ENCODE measurements at regions not wholly inside any gene's neighbourhood (a gene's known extent, or its start where the extent isn't known, plus 50 kb on each side); places are given as distances from the start of the nearest gene placed in this dataset.

DNA sequence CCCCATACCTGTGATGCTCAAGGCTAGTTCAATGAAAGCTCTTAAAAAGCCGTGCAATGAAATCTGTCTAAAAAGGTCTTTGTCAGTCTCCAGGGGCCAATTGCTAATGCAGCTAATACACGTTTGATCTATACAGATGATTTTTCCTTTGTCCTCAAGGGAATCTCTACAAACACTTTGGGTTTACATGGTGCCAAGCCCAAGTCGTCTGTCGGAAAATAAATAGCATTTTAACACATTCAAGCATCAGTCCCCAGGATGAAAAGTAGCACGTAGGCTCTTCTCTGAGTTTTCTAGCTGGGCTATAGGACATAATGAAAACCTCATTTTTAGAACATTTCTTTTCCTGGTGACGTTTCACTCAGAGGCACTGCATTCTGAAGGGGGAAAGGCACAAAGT, 477.4 kb upstream of the WWC1 start:
- TF ChIP-seq, protein P1, sequence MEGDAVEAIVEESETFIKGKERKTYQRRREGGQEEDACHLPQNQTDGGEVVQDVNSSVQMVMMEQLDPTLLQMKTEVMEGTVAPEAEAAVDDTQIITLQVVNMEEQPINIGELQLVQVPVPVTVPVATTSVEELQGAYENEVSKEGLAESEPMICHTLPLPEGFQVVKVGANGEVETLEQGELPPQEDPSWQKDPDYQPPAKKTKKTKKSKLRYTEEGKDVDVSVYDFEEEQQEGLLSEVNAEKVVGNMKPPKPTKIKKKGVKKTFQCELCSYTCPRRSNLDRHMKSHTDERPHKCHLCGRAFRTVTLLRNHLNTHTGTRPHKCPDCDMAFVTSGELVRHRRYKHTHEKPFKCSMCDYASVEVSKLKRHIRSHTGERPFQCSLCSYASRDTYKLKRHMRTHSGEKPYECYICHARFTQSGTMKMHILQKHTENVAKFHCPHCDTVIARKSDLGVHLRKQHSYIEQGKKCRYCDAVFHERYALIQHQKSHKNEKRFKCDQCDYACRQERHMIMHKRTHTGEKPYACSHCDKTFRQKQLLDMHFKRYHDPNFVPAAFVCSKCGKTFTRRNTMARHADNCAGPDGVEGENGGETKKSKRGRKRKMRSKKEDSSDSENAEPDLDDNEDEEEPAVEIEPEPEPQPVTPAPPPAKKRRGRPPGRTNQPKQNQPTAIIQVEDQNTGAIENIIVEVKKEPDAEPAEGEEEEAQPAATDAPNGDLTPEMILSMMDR (optimal IDR thresholded peaks at IDR 0.05 in 1 of 3, IDR thresholded peaks at IDR 0.05 in 1 of 3, conservative IDR thresholded peaks at IDR 0.05 in 1 of 3; ENCODE audit: extremely low read depth in 1 of 3, insufficient read depth in 2 of 3, low read length in 3 of 3): no peak
- TF ChIP-seq EZH2 (IDR thresholded peaks at IDR 0.05; ENCODE audit: low read length): no peak

Measured in keratinocyte (primary cell).